ENCODE measurements at regions not wholly inside any gene's neighbourhood (a gene's known extent, or its start where the extent isn't known, plus 50 kb on each side); places are given as distances from the start of the nearest gene placed in this dataset.

- no peak for TF ChIP-seq CTCF (IDR thresholded peaks at IDR 0.05)
- no peak for TF ChIP-seq EZH2phosphoT487 (IDR thresholded peaks at IDR 0.05)
- no peak for TF ChIP-seq EZH2 (IDR thresholded peaks at IDR 0.05)
Measured at GRCh38 chrX:46407036-46407752, 138.0 kb downstream of the ZNF674 start.

Data from neural progenitor cell (in vitro differentiated cells).